ENCODE measurements at regions not wholly inside any gene's neighbourhood (a gene's known extent, or its start where the extent isn't known, plus 50 kb on each side); places are given as distances from the start of the nearest gene placed in this dataset.

GRCh38 chr10:133017203-133017601, 70.5 kb upstream of the ADGRA1 start:
- no peak overlapping the region for H3K27ac ChIP-seq (ENCODE audit: low read depth in 1 of 2, low read length in 2 of 2)
- WGBS: 83% methylated on average over 24 of the region's 27 CpGs
- H3K4me1 ChIP-seq (ENCODE audit: control insufficient read depth in 4 of 4, insufficient read depth in 4 of 4, low read length in 3 of 4): no peaks in the 10 kb centered on the region
- no peaks in the 10 kb centered on the region for H3K36me3 ChIP-seq (ENCODE audit: control insufficient read depth in 4 of 4, insufficient read depth in 3 of 4, low read depth in 1 of 4, low read length in 3 of 4)
- DNase-seq (ENCODE audit: low spot score): no peak
- no peaks in the 10 kb centered on the region for H3K27me3 ChIP-seq (ENCODE audit: control insufficient read depth in 4 of 4, insufficient read depth in 4 of 4, low read length in 3 of 4)
- no peak overlapping the region for H3K9ac ChIP-seq (ENCODE audit: low read depth in 1 of 2, low read length in 2 of 2)
- no peak overlapping the region for H3K4me3 ChIP-seq (ENCODE audit: low read depth in 1 of 3, low read length in 3 of 3)
- TF ChIP-seq, protein P1, sequence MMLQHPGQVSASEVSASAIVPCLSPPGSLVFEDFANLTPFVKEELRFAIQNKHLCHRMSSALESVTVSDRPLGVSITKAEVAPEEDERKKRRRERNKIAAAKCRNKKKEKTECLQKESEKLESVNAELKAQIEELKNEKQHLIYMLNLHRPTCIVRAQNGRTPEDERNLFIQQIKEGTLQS (IDR thresholded peaks at IDR 0.05): no peak
- TF ChIP-seq MAX (IDR thresholded peaks at IDR 0.05): no peak
- TF ChIP-seq NR2F2 (IDR thresholded peaks at IDR 0.05): no peak
- no peak for TF ChIP-seq FOXA2 (IDR thresholded peaks at IDR 0.05)
- no peak for TF ChIP-seq FOXA1 (IDR thresholded peaks at IDR 0.05)
- no peak for TF ChIP-seq EGR1 (IDR thresholded peaks at IDR 0.05; ENCODE audit: low read depth in 2 of 2)
- no peak for TF ChIP-seq HNF4A (conservative IDR thresholded peaks at IDR 0.05)
- TF ChIP-seq JUND (IDR thresholded peaks at IDR 0.05): no peak
- TF ChIP-seq CTCF (IDR thresholded peaks at IDR 0.05; ENCODE audit: low read depth, low read length, missing input control): no peak
- TF ChIP-seq RXRA (IDR thresholded peaks at IDR 0.05): no peak
- no peak for TF ChIP-seq RAD21 (IDR thresholded peaks at IDR 0.05)
- TF ChIP-seq, protein P2, sequence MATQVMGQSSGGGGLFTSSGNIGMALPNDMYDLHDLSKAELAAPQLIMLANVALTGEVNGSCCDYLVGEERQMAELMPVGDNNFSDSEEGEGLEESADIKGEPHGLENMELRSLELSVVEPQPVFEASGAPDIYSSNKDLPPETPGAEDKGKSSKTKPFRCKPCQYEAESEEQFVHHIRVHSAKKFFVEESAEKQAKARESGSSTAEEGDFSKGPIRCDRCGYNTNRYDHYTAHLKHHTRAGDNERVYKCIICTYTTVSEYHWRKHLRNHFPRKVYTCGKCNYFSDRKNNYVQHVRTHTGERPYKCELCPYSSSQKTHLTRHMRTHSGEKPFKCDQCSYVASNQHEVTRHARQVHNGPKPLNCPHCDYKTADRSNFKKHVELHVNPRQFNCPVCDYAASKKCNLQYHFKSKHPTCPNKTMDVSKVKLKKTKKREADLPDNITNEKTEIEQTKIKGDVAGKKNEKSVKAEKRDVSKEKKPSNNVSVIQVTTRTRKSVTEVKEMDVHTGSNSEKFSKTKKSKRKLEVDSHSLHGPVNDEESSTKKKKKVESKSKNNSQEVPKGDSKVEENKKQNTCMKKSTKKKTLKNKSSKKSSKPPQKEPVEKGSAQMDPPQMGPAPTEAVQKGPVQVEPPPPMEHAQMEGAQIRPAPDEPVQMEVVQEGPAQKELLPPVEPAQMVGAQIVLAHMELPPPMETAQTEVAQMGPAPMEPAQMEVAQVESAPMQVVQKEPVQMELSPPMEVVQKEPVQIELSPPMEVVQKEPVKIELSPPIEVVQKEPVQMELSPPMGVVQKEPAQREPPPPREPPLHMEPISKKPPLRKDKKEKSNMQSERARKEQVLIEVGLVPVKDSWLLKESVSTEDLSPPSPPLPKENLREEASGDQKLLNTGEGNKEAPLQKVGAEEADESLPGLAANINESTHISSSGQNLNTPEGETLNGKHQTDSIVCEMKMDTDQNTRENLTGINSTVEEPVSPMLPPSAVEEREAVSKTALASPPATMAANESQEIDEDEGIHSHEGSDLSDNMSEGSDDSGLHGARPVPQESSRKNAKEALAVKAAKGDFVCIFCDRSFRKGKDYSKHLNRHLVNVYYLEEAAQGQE (IDR thresholded peaks at IDR 0.05): no peak
- no peak for TF ChIP-seq TAF1 (conservative IDR thresholded peaks at IDR 0.05)
- TF ChIP-seq GABPA (IDR thresholded peaks at IDR 0.05 in 1 of 2, conservative IDR thresholded peaks at IDR 0.05 in 1 of 2): no peak
- TF ChIP-seq HNF4G (IDR thresholded peaks at IDR 0.05): no peak
- no peak for TF ChIP-seq SP1 (IDR thresholded peaks at IDR 0.05)
- H3K9me3 ChIP-seq (ENCODE audit: control insufficient read depth in 4 of 4, low read length in 3 of 4): no peaks in the 10 kb centered on the region

DNA sequence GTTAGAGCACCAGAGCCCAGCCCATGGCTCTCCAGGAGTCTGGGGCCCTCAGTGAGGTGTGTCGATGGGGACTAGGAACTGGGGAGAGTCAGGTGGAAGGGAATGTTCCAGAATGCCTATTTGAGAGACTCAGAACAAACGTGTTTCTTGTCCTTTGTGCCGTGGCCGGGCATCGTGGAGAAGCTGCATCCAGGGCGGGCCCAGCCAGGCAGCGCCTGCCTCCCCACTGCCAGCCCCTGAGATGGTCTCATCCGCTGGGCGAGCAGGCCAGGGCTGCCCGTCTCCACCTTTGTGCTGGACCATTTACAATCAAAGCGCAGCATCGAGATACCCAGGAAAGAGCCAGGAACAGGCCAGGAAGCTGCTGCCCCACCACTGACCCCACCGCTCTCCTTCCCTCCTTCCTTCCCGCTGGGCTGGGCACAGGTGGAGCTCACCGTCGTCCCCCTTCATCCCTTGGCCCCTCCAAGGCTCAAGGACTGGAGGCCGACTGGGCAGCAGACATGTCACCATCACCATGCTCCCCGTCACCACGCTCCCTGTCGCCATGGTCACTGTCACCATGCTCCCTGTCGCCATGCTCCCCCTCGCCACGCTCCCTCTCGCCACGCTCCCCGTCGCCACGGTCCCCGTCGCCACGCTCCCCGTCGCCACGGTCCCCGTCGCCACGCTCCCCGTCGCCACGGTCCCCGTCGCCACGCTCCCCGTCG, 71.1 kb upstream of the ADGRA1 start:
- Histone ChIP-seq H3K27ac (ENCODE audit: low read depth in 1 of 2, low read length in 2 of 2) (no peak overlapping the region), H3K9me3 (ENCODE audit: control insufficient read depth in 4 of 4, low read length in 3 of 4) (no peaks in the 10 kb centered on the region), H3K4me3 (ENCODE audit: low read depth in 1 of 3, low read length in 3 of 3) (no peak overlapping the region), H3K27me3 (ENCODE audit: control insufficient read depth in 4 of 4, insufficient read depth in 4 of 4, low read length in 3 of 4) (no peaks in the 10 kb centered on the region), H3K36me3 (ENCODE audit: control insufficient read depth in 4 of 4, insufficient read depth in 3 of 4, low read depth in 1 of 4, low read length in 3 of 4) (no peaks in the 10 kb centered on the region), H3K4me1 (ENCODE audit: control insufficient read depth in 4 of 4, insufficient read depth in 4 of 4, low read length in 3 of 4) (no peaks in the 10 kb centered on the region), H3K9ac (ENCODE audit: low read depth in 1 of 2, low read length in 2 of 2) (no peak overlapping the region)
- DNase-seq (ENCODE audit: low spot score): no peak
- TF ChIP-seq EGR1 (IDR thresholded peaks at IDR 0.05; ENCODE audit: low read depth in 2 of 2) (no peak), TAF1 (conservative IDR thresholded peaks at IDR 0.05) (no peak), RXRA (IDR thresholded peaks at IDR 0.05) (no peak), SP1 (IDR thresholded peaks at IDR 0.05) (no peak), NR2F2 (IDR thresholded peaks at IDR 0.05) (no peak), JUND (IDR thresholded peaks at IDR 0.05) (no peak), RAD21 (IDR thresholded peaks at IDR 0.05) (no peak), FOXA1 (IDR thresholded peaks at IDR 0.05) (no peak), HNF4G (IDR thresholded peaks at IDR 0.05) (no peak), YY1 (IDR thresholded peaks at IDR 0.05) (no peak), MAX (IDR thresholded peaks at IDR 0.05) (no peak)
- TF ChIP-seq, protein P1 (IDR thresholded peaks at IDR 0.05): no peak
- 93% methylated on average over 45 of the region's 45 CpGs for whole genome bisulfite sequencing
